ENCODE measurements at regions not wholly inside any gene's neighbourhood (a gene's known extent, or its start where the extent isn't known, plus 50 kb on each side); places are given as distances from the start of the nearest gene placed in this dataset.
"Not testable (repeated sequence)": the region's sequence is repeated elsewhere in the genome, so short reads cannot be mapped to it uniquely, and the experiment has no call there.

DNA sequence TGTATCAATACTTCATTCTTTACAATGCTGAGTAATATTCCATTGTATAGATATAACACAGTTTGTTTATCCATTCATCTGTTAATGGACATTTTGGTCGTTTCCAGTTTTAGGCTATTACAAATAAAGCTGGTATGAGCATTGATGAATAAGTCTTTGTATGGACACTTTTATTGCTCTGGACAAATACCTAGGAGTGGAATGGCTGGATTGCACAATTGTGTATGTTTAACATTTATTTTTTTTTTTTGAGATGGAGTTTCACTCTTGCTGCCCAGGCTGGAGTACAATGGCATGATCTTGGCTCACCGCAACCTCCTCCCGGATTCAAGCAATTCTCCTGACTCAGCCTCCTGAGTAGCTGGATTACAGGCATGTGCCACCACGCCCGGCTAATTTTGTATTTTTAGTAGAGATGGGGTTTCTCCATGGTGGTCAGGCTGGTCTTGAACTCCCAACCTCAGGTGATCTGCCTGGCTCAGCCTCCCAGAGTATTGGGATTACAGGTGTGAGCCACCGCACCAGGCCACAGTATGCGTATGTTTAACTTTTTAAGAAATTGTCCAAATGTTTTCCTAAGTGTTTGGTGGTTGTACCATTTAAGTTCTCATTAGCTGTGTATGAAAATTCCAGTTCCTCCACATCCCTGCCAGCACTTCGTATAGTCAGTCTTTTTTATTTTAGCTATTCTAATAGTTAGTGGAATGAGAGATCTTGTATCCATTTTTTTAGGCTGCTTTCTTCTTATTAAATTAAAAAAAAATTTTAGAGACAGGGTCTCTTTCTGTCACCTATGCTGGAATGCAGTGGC is 194.9 kb upstream of the HAAO start:
- no peak for DNase-seq

DNA sequence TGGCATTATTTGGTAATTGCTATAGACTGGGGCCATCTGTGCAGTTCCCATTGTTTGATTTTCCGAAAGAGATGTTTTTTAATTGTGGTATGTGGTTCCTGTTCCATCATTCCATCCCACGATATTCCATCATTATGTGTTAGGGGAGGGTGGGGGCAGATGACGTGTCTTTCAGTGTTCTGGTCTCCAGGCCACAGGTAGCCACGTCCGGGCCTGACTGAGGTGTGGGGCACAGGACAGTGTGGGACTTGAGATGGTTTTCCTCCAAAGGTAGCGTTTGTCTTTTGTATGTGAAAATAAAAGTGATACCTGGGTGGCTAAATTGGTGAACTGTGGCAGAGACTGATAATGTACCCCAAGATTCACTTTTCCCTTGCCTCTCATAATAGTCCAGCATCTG is 192.2 kb upstream of the HAAO start:
- DNase-seq: no peak

GRCh38 chr2:42984081-42984480 is 191.7 kb upstream of the HAAO start:
- no peak for DNase-seq

DNA sequence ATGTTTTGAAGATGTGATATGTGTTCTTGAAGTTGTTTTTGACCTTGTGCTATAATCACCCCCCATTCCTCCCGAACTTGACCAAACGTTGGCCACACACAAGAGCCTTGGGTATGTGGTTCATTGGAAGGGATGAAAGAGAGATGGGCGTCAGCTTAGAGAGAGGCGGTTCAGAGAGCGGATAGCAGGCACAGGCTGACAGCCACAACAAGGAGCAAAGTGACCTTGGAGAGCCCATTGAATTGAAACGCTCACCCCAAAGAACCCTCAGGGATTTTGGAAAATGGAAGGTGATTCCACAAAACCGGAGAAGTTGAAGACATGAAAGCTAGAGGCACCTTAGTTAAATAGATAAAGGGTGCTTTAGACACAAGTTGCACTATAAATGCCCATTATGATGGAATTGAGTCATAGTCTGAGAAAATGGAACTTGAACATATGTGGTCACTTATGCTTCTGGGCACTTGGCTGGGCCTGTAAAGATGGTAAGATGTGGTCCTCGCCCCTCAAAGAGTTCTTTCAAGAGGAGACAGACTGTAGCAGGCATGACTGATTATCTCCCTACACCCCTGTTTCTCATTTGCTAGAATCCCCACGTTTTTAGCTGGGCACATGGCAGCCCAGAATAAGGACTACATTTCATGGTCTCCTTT is 188.5 kb upstream of the HAAO start:
- no peak for DNase-seq

- DNase-seq: no peak
Observed at GRCh38 chr2:42979870-42980763, 187.7 kb upstream of the HAAO start.

- DNase-seq: no peak
Observed at GRCh38 chr2:42979416-42979869, 187.1 kb upstream of the HAAO start.

- no peak for DNase-seq
Observed at GRCh38 chr2:42978887-42979415, 186.6 kb upstream of the HAAO start.

DNA sequence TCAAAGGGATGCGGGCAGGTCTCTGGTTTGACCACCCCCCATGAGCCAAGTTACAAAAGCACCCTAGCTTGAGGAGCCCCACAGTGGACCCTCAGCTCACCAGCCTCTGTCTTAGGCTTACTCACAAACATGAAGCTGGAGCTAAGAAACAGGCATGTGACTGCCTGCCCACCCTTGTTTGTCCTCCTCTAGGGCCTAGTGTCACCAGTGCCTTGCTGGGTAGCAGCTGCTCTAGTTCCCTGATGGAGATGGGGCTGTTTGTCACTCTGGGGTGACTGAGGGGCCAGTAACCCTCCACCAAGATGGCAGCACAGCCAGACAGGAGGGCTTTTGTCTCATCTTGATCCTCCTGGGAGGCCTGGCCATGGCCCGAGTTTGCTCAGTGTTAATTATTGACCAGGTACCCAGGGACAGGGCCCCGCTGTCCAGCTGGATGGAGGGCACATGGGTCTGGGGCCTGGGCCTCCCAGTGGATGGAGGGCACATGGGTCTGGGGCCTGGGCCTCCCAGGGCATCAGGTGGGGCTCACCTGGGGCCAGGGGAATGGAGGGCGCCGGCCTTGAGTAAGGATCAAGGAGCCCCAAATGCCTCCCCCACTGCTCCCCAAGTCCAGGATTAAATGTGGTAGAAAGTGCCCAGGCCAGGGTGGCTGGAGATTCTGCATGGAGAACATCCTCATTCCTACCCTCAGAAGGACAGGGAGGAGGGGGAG is 185.9 kb upstream of the HAAO start:
- no peak for DNase-seq

DNA sequence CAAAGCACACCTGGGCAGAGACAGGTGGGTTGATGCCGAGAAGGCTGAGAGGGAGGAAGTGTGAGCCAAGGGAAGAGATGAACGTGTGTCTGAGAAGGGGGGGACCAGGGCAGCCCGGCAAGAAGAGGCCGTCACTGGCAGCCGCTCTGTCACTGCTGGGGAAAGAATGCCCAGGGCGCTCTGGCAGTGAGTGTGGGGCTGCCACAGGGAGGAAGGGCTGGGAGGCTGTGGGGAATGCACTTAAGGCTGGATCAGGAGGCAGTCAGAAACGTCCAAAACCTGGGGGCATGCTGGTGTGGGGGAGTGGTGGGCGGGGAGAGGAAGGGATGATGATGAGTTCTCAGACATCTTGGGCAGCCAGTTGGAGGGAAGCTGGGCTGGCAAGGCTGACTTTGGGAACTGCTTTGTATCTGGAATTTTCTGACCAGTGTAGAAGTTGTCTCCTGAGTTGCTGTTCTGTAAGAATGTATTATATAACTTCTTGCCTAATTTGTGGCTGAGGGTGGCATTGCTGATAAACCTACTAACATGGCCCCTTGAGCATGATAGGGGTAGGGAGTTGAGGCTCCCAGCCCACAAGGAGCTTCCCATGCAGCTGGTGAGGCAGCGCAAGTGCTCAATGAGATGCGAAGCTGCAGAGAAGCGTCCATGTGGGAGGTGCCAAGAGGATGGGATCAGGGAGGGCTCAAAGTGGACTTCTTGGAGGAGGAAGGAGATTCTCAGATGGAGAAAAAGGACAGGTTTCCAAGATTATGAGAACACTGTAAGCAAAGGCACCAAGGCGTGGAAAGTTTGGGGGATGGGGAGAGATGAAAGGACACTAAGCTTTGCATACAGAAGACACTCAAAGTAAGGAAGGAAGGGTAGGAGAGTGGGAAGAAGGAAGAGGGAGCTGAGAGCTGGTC is 185.1 kb upstream of the HAAO start:
- DNase-seq: no peak

DNA sequence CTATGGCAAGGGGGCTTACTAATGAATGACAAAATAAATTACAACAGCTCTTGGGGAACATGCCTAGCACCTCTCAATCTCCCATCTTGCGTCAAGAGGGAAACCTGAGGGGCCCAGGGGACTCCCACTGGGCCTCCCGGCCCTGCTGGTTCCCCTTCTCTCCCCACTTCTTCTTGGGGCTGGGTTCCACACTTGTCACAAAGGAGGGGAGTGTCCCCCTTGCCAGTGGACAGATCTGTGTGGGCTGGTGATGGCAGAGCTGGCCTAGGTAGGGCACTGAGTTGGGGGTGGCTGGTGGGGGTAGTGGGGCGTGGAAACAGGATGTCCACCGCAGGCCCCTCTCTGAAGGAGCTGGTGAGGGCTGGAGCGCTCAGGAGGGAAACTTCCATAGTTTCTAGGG is 184.0 kb upstream of the HAAO start:
- DNase-seq: no peak

GRCh38 chr2:42974721-42975717 is 182.6 kb upstream of the HAAO start:
- DNase-seq: peak; percentile 67

DNA sequence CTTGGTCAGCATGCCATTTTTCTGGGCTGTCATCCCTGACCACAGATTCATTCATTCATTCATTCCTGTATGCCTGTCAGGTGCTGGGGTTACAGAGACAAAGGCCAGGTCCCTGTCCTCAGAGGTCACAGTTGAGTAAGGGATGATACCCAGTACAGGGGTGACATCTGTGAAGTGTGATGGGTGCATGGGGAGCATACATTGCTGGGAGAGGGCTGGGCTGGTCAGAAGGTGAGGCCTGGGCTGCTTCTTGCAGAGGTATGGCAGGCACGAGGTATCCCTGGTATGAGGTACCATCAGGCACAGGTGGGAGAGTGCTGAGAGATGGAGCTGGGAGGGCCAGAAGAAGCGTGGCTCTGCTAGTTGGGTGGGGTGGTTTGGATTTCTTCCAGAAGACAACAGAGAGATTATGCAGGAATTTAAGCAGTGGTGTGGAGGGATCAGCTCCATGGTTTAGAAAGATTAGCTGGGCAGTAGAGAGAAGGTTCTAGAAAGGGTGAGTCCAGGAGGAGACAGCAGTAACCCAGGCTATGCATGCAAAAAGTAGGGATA is 181.9 kb upstream of the HAAO start:
- DNase-seq: no peak

DNA sequence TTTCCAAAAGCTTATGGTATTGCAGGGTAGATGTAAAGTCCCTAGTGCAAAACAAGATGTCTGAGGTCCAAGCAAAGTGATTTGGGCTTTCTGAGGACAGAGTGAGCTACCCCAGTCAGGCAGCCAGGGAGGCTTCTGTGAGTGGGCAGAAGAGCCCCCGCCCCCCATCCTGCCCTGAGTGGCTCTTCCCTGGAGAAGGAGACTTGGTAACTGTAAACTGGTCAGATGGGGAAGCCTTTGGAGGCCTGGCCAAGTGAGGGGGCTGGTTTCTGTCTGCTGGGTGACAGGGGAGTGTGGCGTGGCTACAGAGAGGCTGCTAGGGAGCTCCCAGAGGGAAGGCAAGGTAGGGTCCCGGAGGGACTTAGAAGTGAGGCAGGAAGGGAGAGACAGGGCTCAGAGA is 181.3 kb upstream of the HAAO start:
- no peak for DNase-seq

DNA sequence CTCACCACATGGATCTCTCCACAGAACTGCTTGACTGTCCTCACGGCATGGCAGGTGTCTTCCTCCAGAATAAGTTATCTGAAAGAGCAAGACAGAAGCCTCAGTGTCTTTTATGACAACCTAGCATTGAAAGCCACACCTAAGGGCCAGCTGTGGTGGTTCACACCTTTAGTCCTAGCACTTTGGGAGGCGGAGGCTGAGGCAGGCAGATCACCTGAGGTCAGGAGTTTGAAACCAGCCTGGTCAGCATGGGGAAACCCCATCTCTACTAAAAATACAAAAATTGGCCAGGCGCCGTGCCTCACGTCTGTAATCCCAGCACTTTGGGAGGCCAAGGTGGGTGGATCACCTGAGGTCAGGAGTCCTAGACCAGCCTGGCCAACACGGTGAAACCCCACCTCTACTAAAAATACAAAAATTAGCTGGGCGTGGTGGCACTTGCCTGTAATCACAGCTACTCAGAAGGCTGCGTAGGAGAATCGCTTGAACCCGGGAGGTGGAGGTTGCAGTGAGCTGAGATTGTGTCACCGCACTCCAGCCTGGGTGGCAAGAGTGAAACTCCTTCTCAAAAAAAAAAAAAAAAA is 180.6 kb upstream of the HAAO start:
- DNase-seq: not testable (repeated sequence)

GRCh38 chr2:42971947-42972736 is 179.8 kb upstream of the HAAO start:
- no peak for DNase-seq

DNA sequence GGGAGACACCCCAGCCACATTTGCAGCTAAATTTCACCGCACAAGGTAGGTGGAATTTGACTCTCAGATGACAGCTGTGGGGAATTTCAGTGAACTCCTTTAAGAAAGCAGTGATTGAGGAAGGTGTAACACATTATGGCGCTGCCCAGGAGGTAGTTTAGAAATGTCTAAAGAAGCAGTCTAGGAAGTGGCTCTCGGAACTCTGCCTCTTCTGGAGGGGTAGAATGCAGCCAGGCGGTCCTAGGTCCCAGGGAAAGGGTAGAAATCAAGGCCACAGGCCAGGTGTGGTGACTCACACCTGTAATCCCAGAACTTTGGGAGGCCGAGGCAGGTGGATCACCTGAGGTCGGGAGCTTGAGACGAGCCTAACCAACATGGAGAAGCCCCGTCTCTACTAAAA is 179.0 kb upstream of the HAAO start:
- DNase-seq: no peak

DNA sequence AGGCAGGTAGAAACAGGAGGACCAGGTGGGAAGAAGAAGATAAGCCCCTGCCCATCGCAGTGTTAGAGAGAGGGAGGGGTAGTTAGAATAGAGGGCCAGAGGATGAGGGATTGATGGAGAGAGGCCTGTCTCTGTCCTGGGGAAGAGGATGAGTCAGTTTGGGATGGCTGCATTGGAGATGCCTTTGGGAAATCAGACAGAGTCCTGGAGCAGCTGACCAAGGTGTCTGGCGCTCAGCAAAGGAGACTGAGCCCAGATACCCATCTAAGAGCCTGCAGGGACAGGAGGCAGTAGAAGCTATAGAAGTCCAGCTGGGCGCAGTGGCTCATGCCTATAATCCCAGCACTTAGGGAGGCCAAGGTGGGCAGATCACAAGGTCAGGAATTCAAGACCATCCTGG is 177.8 kb upstream of the HAAO start:
- no peak for DNase-seq

Data from stimulated activated CD4-positive, alpha-beta T cell treated with anti-CD3 and anti-CD28 coated beads, Interleukin-15, amount 100 ng/mL, for 24 hours (primary cell).